Esophagus (tissue), 2 donors: ENCODE measurements at regions not wholly inside any gene's neighbourhood (a gene's known extent, or its start where the extent isn't known, plus 50 kb on each side); places are given as distances from the start of the nearest gene placed in this dataset.

ENCODE experiments used
- H3K27ac ChIP-seq, 2 donors: one replicate each; pipeline ENCODE4 v1.5.1; 2013; ENCODE audit warnings: low read depth in 2 of 2, mild to moderate bottlenecking in 2 of 2, inconsistent platforms in 1 of 2, low read length in 1 of 2, moderate library complexity in 1 of 2
- H3K27me3 ChIP-seq, 2 donors: one replicate each; pipeline ENCODE4 v1.6.1; 2013; ENCODE audit warnings: low read length in 2 of 2, control low read depth in 1 of 2, mild to moderate bottlenecking in 1 of 2; ENCODE audit not compliant: insufficient read depth in 2 of 2, control insufficient read depth in 1 of 2
- H3K36me3 ChIP-seq, 2 donors: one replicate each; pipeline ENCODE4 v1.6.1; 2013; ENCODE audit warnings: low read length in 1 of 2; ENCODE audit not compliant: control insufficient read depth in 2 of 2, insufficient read depth in 2 of 2
- H3K4me1 ChIP-seq, 2 donors: one replicate each; pipeline ENCODE4 v1.6.1; 2013; ENCODE audit warnings: low read length in 1 of 2; ENCODE audit not compliant: control insufficient read depth in 2 of 2, insufficient read depth in 2 of 2
- H3K4me3 ChIP-seq, 2 donors: one replicate each; pipeline ENCODE4 v1.5.1; 2013; ENCODE audit warnings: low read length in 2 of 2, mild to moderate bottlenecking in 2 of 2, low read depth in 1 of 2, moderate library complexity in 1 of 2
- H3K9me3 ChIP-seq, 2 donors: one replicate each; pipeline ENCODE4 v1.6.1; 2013; ENCODE audit warnings: mild to moderate bottlenecking in 2 of 2, low read depth in 1 of 2, low read length in 1 of 2, moderate library complexity in 1 of 2; ENCODE audit not compliant: control insufficient read depth in 2 of 2, insufficient read depth in 1 of 2
- WGBS, 2 donors: extraction: QIAGEN DNeasy Blood & Tissue Kit; methylation state at CpG; one replicate each; pipeline ENCODE4 v1.1.7; 2013; 5-methylcytosine and 5-hydroxymethylcytosine counted together
- donor health status: healthy with polysubstance abuse.
- donor health status: Bipolar disorder and iron deficiency.

- no peaks in the 10 kb centered on the region for H3K4me1 ChIP-seq
- no peak overlapping the region for H3K27ac ChIP-seq
- no peaks in the 10 kb centered on the region for H3K36me3 ChIP-seq
- 62 to 76% methylated on average over 1 of the region's 1 CpG for WGBS, 2 donors
- H3K4me3 ChIP-seq = no peak overlapping the region
- no peaks in the 10 kb centered on the region for H3K9me3 ChIP-seq
- no peaks in the 10 kb centered on the region for H3K27me3 ChIP-seq
Observed at GRCh38 chr5:21087766-21088165, 1099.8 kb upstream of the CDH18 start.

DNA sequence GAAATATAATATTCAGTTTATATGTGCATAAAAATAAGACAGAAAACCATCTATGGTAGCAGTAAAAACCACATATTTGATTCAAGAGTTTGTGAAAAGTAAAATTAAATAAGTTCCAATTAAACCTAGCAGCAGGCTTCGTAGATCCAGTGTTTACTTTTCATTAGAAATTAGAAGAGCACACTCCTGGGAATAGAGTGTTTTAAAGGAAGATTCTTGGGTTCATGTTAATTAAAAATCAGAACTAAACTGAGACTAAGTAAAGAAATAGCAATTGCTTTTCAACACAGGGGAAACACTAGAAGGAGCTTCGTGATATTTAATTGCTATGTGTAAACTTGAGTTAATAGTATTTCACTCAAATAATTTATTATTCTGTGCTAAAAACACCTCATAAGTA, 1097.8 kb upstream of the CDH18 start:
- H3K9me3 ChIP-seq = no peaks in the 10 kb centered on the region
- H3K4me1 ChIP-seq = no peaks in the 10 kb centered on the region
- no peaks in the 10 kb centered on the region for H3K36me3 ChIP-seq
- no peak overlapping the region for H3K4me3 ChIP-seq
- WGBS, 2 donors = 61 to 63% methylated on average over 2 of the region's 2 CpGs
- H3K27me3 ChIP-seq = no peaks in the 10 kb centered on the region
- H3K27ac ChIP-seq = no peak overlapping the region

GRCh38 chr5:21071986-21072385, 1084.0 kb upstream of the CDH18 start:
- no peaks in the 10 kb centered on the region for H3K27me3 ChIP-seq
- no peak overlapping the region for H3K4me3 ChIP-seq
- H3K36me3 ChIP-seq = no peaks in the 10 kb centered on the region
- no peaks in the 10 kb centered on the region for H3K4me1 ChIP-seq
- no peak overlapping the region for H3K27ac ChIP-seq
- WGBS, 2 donors = 77 to 80% methylated on average over 5 of the region's 5 CpGs
- H3K9me3 ChIP-seq = peaks cover 0 to 2% of the 10 kb centered on the region in 2 donors

DNA sequence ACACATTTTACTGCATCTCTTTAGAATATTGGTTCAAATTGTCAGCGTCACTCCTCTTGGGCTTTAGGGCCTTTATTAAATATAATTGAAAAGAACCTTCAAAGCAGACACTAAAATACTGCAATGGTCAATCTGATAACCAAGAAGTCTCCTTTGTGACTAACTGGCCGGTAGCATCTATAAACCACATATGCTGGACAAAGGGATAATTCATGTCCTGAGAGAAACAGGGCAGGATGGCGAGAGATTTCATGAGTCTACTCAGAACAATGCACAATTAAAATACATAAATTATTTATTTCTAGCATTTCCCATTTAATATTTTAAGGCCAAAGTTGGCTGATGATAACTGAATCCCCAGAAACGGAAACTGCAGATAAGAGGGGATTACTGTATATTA, 1083.4 kb upstream of the CDH18 start:
- WGBS, 2 donors = 81 to 83% methylated on average over 4 of the region's 4 CpGs
- no peak overlapping the region for H3K27ac ChIP-seq
- H3K9me3 ChIP-seq = peaks cover 0 to 2% of the 10 kb centered on the region in 2 donors
- no peaks in the 10 kb centered on the region for H3K4me1 ChIP-seq
- H3K4me3 ChIP-seq = no peak overlapping the region
- no peaks in the 10 kb centered on the region for H3K27me3 ChIP-seq
- no peaks in the 10 kb centered on the region for H3K36me3 ChIP-seq

DNA sequence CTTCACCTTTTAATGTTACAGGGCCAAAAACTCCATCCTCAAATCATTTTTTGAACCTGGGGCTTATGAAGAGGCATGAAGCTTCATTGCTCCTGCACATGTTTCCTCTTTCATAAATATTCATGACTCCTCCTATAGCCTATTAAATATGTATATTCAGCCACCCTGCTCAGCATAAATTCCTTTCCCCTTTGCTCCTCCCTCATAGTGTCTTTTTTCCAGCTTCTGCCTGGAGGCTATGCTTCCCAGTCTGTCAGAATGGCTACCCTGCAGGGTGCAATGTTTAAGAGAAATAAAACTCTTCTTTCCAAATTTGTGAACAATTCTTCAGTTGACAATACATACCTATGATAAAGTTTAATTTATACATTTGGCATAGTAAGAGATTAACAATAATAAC, 1082.9 kb upstream of the CDH18 start:
- Histone ChIP-seq H3K4me1 (no peaks in the 10 kb centered on the region), H3K9me3 (peaks cover 0 to 2% of the 10 kb centered on the region in 2 donors), H3K27me3 (no peaks in the 10 kb centered on the region), H3K36me3 (no peaks in the 10 kb centered on the region), H3K27ac (no peak overlapping the region), H3K4me3 (no peak overlapping the region)

DNA sequence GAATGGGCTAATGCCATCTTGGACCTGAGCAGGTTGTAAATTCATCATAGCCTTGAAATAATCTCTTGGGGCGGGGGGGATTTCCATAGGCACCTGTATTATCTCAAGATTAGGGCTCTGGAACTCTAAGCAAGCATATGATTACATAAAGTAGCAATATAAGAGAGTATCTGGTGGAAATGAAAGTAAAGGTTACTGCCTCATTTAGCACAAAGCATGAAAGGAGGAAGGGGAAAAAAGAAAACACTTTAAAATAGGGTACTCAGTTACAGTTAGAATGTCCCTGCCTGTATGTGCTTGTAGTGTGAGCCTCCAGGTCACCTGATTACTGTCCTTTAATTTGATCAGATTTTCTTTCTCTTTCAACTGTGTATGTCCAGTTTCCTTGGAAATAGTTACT, 1079.7 kb upstream of the CDH18 start:
- no peak overlapping the region for H3K4me3 ChIP-seq
- H3K27ac ChIP-seq = no peak overlapping the region
- H3K27me3 ChIP-seq = no peaks in the 10 kb centered on the region
- no peaks in the 10 kb centered on the region for H3K4me1 ChIP-seq
- H3K9me3 ChIP-seq = peaks cover 3 to 6% of the 10 kb centered on the region in 2 donors
- no peaks in the 10 kb centered on the region for H3K36me3 ChIP-seq
- WGBS, 2 donors = 19 to 24% methylated on average over 1 of the region's 1 CpG

DNA sequence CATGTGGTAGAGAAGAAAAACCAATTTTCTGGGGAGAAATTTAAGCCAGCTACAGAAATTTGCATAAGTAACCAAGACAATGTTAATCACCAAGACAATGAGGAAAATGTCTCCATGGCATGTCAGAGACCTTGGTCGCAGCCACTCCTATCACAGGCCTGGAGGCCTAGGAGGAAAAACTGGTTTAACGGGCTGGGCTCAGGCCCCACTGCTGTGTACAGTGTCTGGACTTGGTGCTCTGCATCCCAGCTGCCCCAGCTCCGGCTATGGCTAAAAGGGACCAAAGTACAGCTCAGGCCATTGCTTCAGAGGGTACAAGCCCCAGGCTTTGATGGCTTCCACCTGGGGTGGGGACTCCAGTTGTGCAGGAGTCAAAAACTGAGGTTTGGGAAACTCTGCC, 1075.1 kb upstream of the CDH18 start:
- WGBS, 2 donors = 79 to 86% methylated on average over 3 of the region's 3 CpGs
- H3K36me3 ChIP-seq = no peaks in the 10 kb centered on the region
- no peaks in the 10 kb centered on the region for H3K27me3 ChIP-seq
- H3K4me1 ChIP-seq = no peaks in the 10 kb centered on the region
- no peak overlapping the region for H3K27ac ChIP-seq
- H3K4me3 ChIP-seq = no peak overlapping the region
- peaks cover 3 to 9% of the 10 kb centered on the region in 2 donors for H3K9me3 ChIP-seq

DNA sequence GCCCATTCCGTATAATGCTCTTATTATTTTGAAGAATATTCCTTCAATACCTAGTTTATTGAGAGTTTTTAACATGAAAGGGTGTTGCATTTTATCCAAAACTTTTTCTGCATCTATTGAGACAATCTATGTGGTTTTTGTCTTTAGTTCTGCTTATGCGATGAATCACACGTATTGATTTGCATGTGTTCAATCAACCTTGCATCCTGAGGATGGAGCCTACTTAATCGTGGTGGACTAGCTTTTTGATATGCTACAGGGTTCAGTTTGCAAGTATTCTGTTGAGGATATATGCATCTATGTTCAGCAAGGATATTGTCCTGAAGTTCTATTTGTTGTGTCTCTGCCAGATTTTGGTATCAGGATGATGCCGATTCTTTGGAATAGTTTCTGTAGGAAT, 1070.3 kb upstream of the CDH18 start:
- no peaks in the 10 kb centered on the region for H3K36me3 ChIP-seq
- no peak overlapping the region for H3K27ac ChIP-seq
- H3K9me3 ChIP-seq = peaks cover 0 to 5% of the 10 kb centered on the region in 2 donors
- 89 to 90% methylated on average over 5 of the region's 5 CpGs for WGBS, 2 donors
- H3K4me3 ChIP-seq = no peak overlapping the region
- H3K27me3 ChIP-seq = no peaks in the 10 kb centered on the region
- no peaks in the 10 kb centered on the region for H3K4me1 ChIP-seq

DNA sequence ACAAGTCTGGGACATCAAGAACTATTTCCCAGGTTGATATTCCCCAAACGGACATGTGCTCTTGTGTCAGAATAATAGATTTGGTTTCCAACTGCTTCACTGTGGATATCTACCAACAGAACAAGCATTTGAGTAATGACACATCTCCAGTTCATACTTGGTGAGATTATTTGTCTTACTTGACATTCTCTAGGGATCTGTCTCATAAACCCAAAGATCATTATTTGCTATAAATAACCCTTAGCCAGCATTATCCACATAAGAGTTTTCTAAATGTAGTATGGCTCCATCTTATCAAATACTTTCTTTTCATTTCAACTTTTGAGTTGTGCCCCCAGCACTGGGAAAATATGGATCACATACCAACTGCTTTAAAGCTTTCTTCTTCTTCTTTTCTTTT, 1063.9 kb upstream of the CDH18 start:
- 76 to 81% methylated on average over 1 of the region's 1 CpG for WGBS, 2 donors
- Histone ChIP-seq H3K27me3 (peaks cover 0 to 3% of the 10 kb centered on the region in 2 donors), H3K36me3 (no peaks in the 10 kb centered on the region), H3K4me3 (no peak overlapping the region), H3K27ac (no peak overlapping the region), H3K9me3 (peaks cover 0 to 2% of the 10 kb centered on the region in 2 donors), H3K4me1 (no peaks in the 10 kb centered on the region)

GRCh38 chr5:21049901-21050300, 1061.9 kb upstream of the CDH18 start:
- H3K27me3 ChIP-seq = peaks cover 0 to 3% of the 10 kb centered on the region in 2 donors
- H3K4me1 ChIP-seq = no peaks in the 10 kb centered on the region
- WGBS, 2 donors = 50 to 54% methylated on average over 2 of the region's 2 CpGs
- no peak overlapping the region for H3K4me3 ChIP-seq
- no peak overlapping the region for H3K27ac ChIP-seq
- H3K36me3 ChIP-seq = no peaks in the 10 kb centered on the region
- peaks cover 0 to 2% of the 10 kb centered on the region in 2 donors for H3K9me3 ChIP-seq
